GM12873 (cell line): ENCODE measurements at regions not wholly inside any gene's neighbourhood (a gene's known extent, or its start where the extent isn't known, plus 50 kb on each side); places are given as distances from the start of the nearest gene placed in this dataset.
A peak's percentile ranks its signal among the peaks of the same experiment; 100 is the strongest.

ENCODE experiments used
- TF ChIP-seq, protein P1 (sequence below): IDR thresholded peaks from 2 replicates; pipeline ENCODE4 v1.5.1; 2012; ENCODE audit warnings: low read depth, mild to moderate bottlenecking, moderate library complexity, low read length, control low read depth; ENCODE audit not compliant: insufficient read depth; ENCODE audit errors: missing control alignments

GRCh38 chr12:127881371-127882140 is 385.4 kb upstream of the TMEM132C start:
- TF ChIP-seq, protein P1, sequence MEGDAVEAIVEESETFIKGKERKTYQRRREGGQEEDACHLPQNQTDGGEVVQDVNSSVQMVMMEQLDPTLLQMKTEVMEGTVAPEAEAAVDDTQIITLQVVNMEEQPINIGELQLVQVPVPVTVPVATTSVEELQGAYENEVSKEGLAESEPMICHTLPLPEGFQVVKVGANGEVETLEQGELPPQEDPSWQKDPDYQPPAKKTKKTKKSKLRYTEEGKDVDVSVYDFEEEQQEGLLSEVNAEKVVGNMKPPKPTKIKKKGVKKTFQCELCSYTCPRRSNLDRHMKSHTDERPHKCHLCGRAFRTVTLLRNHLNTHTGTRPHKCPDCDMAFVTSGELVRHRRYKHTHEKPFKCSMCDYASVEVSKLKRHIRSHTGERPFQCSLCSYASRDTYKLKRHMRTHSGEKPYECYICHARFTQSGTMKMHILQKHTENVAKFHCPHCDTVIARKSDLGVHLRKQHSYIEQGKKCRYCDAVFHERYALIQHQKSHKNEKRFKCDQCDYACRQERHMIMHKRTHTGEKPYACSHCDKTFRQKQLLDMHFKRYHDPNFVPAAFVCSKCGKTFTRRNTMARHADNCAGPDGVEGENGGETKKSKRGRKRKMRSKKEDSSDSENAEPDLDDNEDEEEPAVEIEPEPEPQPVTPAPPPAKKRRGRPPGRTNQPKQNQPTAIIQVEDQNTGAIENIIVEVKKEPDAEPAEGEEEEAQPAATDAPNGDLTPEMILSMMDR: no peak

DNA sequence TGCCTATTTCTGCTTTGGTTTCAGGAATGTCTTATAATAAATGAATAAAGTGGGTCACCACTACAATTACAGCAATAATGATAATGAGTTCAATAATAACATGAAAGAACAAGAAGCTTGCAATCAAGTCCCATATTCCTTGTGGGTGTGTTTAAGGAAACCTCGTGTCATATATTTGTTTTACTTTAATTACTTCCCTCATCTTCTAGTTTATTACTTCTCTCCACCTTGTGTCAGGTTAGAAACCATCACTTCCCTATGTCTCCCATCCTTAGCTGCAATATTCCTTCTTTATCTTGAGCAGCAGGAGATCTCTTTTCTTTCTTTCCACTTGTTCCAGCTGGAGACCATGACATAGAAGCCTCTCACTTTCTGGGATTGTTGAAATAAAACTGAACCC is 384.0 kb upstream of the TMEM132C start:
- TF ChIP-seq, protein P1: no peak

- TF ChIP-seq, protein P1: no peak
These were observed 380.8 kb upstream of the TMEM132C start for GRCh38 chr12:127885954-127886750.

- TF ChIP-seq, protein P1: no peak
These were observed 380.1 kb upstream of the TMEM132C start for GRCh38 chr12:127886827-127887226.

GRCh38 chr12:127888943-127889719 is 377.8 kb upstream of the TMEM132C start:
- TF ChIP-seq, protein P1: no peak

GRCh38 chr12:127893895-127894609 is 372.9 kb upstream of the TMEM132C start:
- TF ChIP-seq, protein P1: peak; percentile 45
